DMS114 treated with DMSO at 0.1 percent for 48 hours (cell line): ENCODE measurements at regions not wholly inside any gene's neighbourhood (a gene's known extent, or its start where the extent isn't known, plus 50 kb on each side); places are given as distances from the start of the nearest gene placed in this dataset.
"Not testable (repeated sequence)": the region's sequence is repeated elsewhere in the genome, so short reads cannot be mapped to it uniquely, and the experiment has no call there.

Source experiments
- DNase-seq: peaks from one replicate; lab custom pipeline; 2025; ENCODE audit not compliant: unreplicated experiment; lab: John Stamatoyannopoulos, UW

- DNase-seq = no peak
Measured at GRCh38 chr1:219560856-219561255, 52.0 kb downstream of the ZC3H11B start.

GRCh38 chr1:219559899-219560298, 53.0 kb downstream of the ZC3H11B start:
- no peak for DNase-seq

- DNase-seq = no peak
Measured at GRCh38 chr1:219555806-219556205, 57.1 kb downstream of the ZC3H11B start.

- no peak for DNase-seq
Measured at GRCh38 chr1:219555031-219555692, 57.7 kb downstream of the ZC3H11B start.

- no peak for DNase-seq
Measured at GRCh38 chr1:219553934-219554502, 58.9 kb downstream of the ZC3H11B start.

- no peak for DNase-seq
Measured at GRCh38 chr1:219550201-219550600, 62.7 kb downstream of the ZC3H11B start.

GRCh38 chr1:219549215-219549614, 63.7 kb downstream of the ZC3H11B start:
- DNase-seq = no peak

- DNase-seq = no peak
Measured at GRCh38 chr1:219548386-219548785, 64.5 kb downstream of the ZC3H11B start.

GRCh38 chr1:219545756-219546155, 67.1 kb downstream of the ZC3H11B start:
- not testable (repeated sequence) for DNase-seq

- DNase-seq = no peak
Measured at GRCh38 chr1:219544163-219544846, 68.6 kb downstream of the ZC3H11B start.

- no peak for DNase-seq
Measured at GRCh38 chr1:219542828-219543518, 69.9 kb downstream of the ZC3H11B start.

- DNase-seq = no peak
Measured at GRCh38 chr1:219541946-219542345, 71.0 kb downstream of the ZC3H11B start.

- no peak for DNase-seq
Measured at GRCh38 chr1:219539645-219540254, 73.2 kb downstream of the ZC3H11B start.

- no peak for DNase-seq
Measured at GRCh38 chr1:219538886-219539285, 74.0 kb downstream of the ZC3H11B start.

GRCh38 chr1:219537223-219537631, 75.7 kb downstream of the ZC3H11B start:
- no peak for DNase-seq

GRCh38 chr1:219536038-219536437, 76.9 kb downstream of the ZC3H11B start:
- no peak for DNase-seq

- DNase-seq = no peak
Measured at GRCh38 chr1:219534991-219535390, 77.9 kb downstream of the ZC3H11B start.

GRCh38 chr1:219533280-219533679, 79.6 kb downstream of the ZC3H11B start:
- DNase-seq = no peak

GRCh38 chr1:219529116-219529515, 83.8 kb downstream of the ZC3H11B start:
- no peak for DNase-seq

GRCh38 chr1:219528633-219529032, 84.3 kb downstream of the ZC3H11B start:
- no peak for DNase-seq

- DNase-seq = no peak
Measured at GRCh38 chr1:219527994-219528393, 84.9 kb downstream of the ZC3H11B start.
